Transverse colon (tissue), 4 donors: ENCODE measurements at regions not wholly inside any gene's neighbourhood (a gene's known extent, or its start where the extent isn't known, plus 50 kb on each side); places are given as distances from the start of the nearest gene placed in this dataset.

ENCODE experiments used
- DNase-seq: peaks from one replicate; pipeline ENCODE4 v3.0.0-alpha.2; 2019
- H3K27ac ChIP-seq, 4 donors: fragments of 200-600 bp; sonication (generic); 2 replicates each; pipeline ENCODE4 v1.5.1; 2016 to 2018; ENCODE audit warnings: inconsistent platforms in 4 of 4
- H3K27me3 ChIP-seq: fragments of 200-600 bp; sonication (generic); 2 replicates; pipeline ENCODE4 v1.5.1; 2017; ENCODE audit warnings: inconsistent platforms
- H3K36me3 ChIP-seq, 4 donors: fragments of 200-600 bp; sonication (generic); 2 replicates each; pipeline ENCODE4 v1.5.1; 2017 to 2019; ENCODE audit warnings: inconsistent platforms in 4 of 4
- H3K4me1 ChIP-seq, 4 donors: fragments of 200-600 bp; sonication (generic); 2 replicates each; pipeline ENCODE4 v1.5.1; 2017 to 2020; ENCODE audit warnings: inconsistent platforms in 4 of 4
- H3K4me3 ChIP-seq, 4 donors: fragments of 200-600 bp; sonication (generic); 1 replicate in 1 of 4; 2 replicates in 3 of 4; pipeline versions ENCODE4 v1.5.1 to v1.6.1; 2017 to 2019; ENCODE audit warnings: inconsistent platforms in 4 of 4
- H3K9me3 ChIP-seq, 2 donors: fragments of 200-600 bp; sonication (generic); 2 replicates each; pipeline ENCODE4 v1.5.1; 2017 to 2019; ENCODE audit warnings: inconsistent platforms in 2 of 2
- EP300 ChIP-seq: sonication (generic); formaldehyde crosslinking; IDR thresholded peaks from one replicate; pipeline ENCODE4 v1.6.1; 2017; ENCODE audit warnings: antibody characterized with exemption, low read depth
- POLR2A ChIP-seq: fragments of 450-650 bp; IDR thresholded peaks from one replicate; pipeline ENCODE4 v1.6.1; 2016; ENCODE audit warnings: antibody characterized with exemption, mild to moderate bottlenecking, moderate library complexity
- POLR2AphosphoS5 ChIP-seq, 3 donors: sonication (generic); formaldehyde crosslinking; IDR thresholded peaks; one replicate each; pipeline ENCODE4 v1.6.1; 2016; ENCODE audit warnings: antibody characterized with exemption in 3 of 3
- WGBS, 2 donors: methylation state at CpG; one replicate each; pipeline ENCODE4 v1.1.5; 2018; ENCODE audit warnings: low coverage in 1 of 2; 5-methylcytosine and 5-hydroxymethylcytosine counted together
- in situ Hi-C, 4 donors: fragments of 200-750 bp; cut with MboI; loops; one replicate each; pipeline versions ENCODE4 v1.15.0 to v1.15.1; 2017; ENCODE audit warnings: low sequenced_read_pairs in 3 of 4, low pct_ligation_motif_present in 1 of 4, low pct_unique_long_range_greater_than_20kb in 1 of 4
- intact Hi-C: fragments of 100-400 bp; cut with DNase I; formaldehyde crosslinking; loops from one replicate; pipeline ENCODE4 v1.15.1; 2023; ENCODE audit warnings: low total_unique reads
- TF ChIP-seq, protein P1 (sequence below), 5 experiments: fragments of 200-600 bp in 3 of 5; fragments of 450-650 bp in 2 of 5; sonication (generic) in 3 of 5; IDR thresholded peaks; 1 replicate in 2 of 5; 2 replicates in 3 of 5; pipeline ENCODE4 v1.5.1; 2016 to 2017; ENCODE audit warnings: antibody characterized with exemption in 5 of 5, inconsistent platforms in 3 of 5, mild to moderate bottlenecking in 2 of 5, moderate library complexity in 1 of 5

DNA sequence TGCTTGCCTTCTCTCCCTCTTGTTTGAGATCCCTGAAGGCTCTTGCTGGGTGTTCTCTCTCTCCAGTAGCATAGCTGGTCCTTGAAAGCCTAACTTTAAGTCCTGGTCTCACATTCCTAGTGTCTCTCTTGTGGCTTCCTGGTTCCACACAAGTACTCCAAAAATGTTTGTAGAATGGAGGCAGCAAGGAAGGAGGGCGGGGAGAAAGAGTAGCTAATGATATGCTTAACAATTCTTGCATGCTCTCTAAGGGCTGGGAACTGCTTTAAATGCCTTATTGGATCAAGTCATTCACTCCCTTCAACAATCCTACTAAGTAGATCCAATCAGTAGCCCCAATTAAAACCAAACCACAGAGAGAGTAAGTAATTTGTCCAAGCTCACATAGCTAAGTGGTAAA, 357.3 kb downstream of the KLF5 start:
- no peaks in the 10 kb centered on the region for H3K36me3 ChIP-seq
- peaks cover 0 to 8% (median under 1%) of the 10 kb centered on the region in 4 donors for H3K4me1 ChIP-seq
- 73% methylated on average over 1 of the region's 1 CpG; no CpG with 5 or more reads in 1 of the 2 donors for WGBS, 2 donors
- no peak overlapping the region for H3K4me3 ChIP-seq
- in situ Hi-C loops (no loop called here), intact Hi-C loops (no loop called here)
- H3K27ac ChIP-seq = no peak overlapping the region
- TF ChIP-seq, protein P1, sequence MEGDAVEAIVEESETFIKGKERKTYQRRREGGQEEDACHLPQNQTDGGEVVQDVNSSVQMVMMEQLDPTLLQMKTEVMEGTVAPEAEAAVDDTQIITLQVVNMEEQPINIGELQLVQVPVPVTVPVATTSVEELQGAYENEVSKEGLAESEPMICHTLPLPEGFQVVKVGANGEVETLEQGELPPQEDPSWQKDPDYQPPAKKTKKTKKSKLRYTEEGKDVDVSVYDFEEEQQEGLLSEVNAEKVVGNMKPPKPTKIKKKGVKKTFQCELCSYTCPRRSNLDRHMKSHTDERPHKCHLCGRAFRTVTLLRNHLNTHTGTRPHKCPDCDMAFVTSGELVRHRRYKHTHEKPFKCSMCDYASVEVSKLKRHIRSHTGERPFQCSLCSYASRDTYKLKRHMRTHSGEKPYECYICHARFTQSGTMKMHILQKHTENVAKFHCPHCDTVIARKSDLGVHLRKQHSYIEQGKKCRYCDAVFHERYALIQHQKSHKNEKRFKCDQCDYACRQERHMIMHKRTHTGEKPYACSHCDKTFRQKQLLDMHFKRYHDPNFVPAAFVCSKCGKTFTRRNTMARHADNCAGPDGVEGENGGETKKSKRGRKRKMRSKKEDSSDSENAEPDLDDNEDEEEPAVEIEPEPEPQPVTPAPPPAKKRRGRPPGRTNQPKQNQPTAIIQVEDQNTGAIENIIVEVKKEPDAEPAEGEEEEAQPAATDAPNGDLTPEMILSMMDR (IDR thresholded peaks at IDR 0.05) = no peak
- no peak for TF ChIP-seq POLR2AphosphoS5 (IDR thresholded peaks at IDR 0.05)
- TF ChIP-seq EP300 = no peak
- no peak for TF ChIP-seq POLR2A
- no peaks in the 10 kb centered on the region for H3K9me3 ChIP-seq
- no peaks in the 10 kb centered on the region for H3K27me3 ChIP-seq
- DNase-seq = no peak

DNA sequence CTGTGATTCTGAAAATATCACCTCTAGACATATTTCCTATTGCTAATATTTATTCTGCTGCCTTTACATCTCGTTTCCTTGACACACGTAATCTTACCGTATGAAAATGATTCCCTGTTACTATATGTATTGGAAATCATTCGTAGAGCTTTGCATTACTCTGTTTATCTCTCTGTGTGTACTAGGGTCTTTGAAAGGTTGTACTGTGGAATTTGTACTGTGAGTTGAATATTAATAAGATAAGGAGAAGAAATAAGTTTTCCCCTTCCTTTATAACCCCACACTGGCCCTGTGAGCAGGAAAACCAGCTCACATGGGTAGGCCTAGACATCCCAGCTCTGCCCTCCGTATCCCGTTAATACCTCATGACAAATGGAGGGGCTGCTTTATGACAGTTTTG, 354.9 kb downstream of the KLF5 start:
- Histone ChIP-seq H3K4me3 (no peak overlapping the region), H3K27ac (no peak overlapping the region), H3K27me3 (no peaks in the 10 kb centered on the region), H3K36me3 (no peaks in the 10 kb centered on the region), H3K9me3 (no peaks in the 10 kb centered on the region), H3K4me1 (peaks cover 0 to 8% (median 0%) of the 10 kb centered on the region in 4 donors)
- 90 to 93% methylated on average over 6 of the region's 6 CpGs for WGBS, 2 donors
- intact Hi-C loops = no loop called here
- TF ChIP-seq EP300 (no peak), POLR2A (no peak), POLR2AphosphoS5 (IDR thresholded peaks at IDR 0.05) (no peak)
- TF ChIP-seq, protein P1 (IDR thresholded peaks at IDR 0.05) = no peak
- DNase-seq = no peak
- in situ Hi-C loops = no loop called here

DNA sequence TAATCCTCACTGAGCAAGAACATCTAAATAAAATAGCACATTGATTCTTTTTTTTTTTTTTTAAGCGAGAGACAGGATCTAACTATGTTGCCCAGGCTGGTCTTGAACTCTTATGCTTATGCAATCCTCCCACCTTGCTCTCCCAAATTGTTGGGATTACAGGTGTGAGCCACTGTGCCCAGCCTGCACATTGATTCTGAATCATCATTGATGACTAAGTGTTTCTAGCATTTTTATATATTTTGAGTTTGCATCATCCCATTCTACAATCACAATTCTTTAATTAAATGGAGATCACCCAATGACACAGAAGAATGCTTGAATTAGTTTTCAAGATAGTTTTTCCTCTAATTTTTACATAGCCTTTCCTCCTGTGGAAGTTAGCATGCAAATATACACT, 354.1 kb downstream of the KLF5 start:
- 91% methylated on average over 1 of the region's 1 CpG; no CpG with 5 or more reads in 1 of the 2 donors for WGBS, 2 donors
- no peaks in the 10 kb centered on the region for H3K9me3 ChIP-seq
- no peaks in the 10 kb centered on the region for H3K36me3 ChIP-seq
- intact Hi-C loops (no loop called here), in situ Hi-C loops (no loop called here)
- DNase-seq = no peak
- TF ChIP-seq POLR2A (no peak), EP300 (no peak), POLR2AphosphoS5 (IDR thresholded peaks at IDR 0.05) (no peak)
- TF ChIP-seq, protein P1 (IDR thresholded peaks at IDR 0.05) = no peak
- no peak overlapping the region for H3K4me3 ChIP-seq
- no peak overlapping the region for H3K27ac ChIP-seq
- H3K27me3 ChIP-seq = no peaks in the 10 kb centered on the region
- peaks cover 0 to 8% (median 0%) of the 10 kb centered on the region in 4 donors for H3K4me1 ChIP-seq

DNA sequence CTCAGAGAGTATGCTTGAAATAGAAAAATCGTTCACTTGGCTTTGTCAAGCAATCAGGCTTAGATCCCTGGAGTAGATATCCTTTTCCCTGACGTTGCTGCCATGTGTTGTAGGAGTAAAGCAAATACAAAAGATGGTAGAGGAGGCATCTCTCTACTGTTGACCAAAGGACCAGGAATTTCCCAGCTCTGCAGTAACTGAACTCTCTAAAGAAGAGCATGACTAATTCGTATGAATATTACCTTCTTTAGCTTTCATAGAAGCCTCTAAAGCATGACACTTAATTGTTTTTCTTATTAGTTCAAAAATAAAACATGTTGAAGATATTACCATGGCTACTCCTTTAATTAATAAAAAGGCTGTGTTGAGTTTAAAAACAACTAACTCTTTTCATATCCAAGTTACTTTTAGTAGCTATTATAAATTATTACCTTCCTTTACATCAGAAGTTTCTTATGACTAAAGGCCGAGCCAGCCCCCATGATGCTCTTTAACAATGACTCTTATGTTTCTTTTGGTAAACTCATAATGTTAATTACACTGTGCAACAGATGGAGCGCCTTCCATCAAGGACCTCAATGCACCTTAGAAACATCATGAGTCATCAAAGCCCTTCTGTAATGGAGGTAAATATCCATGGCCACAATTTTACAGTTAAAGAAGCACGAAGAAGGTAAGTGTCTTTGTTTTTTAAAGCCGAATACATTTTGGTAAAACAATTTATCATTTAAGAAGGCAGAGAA, 352.4 kb downstream of the KLF5 start:
- Histone ChIP-seq H3K4me3 (no peak overlapping the region), H3K27ac (no peak overlapping the region), H3K36me3 (no peaks in the 10 kb centered on the region), H3K9me3 (no peaks in the 10 kb centered on the region), H3K27me3 (no peaks in the 10 kb centered on the region), H3K4me1 (peaks cover 0 to 8% (median 0%) of the 10 kb centered on the region in 4 donors)
- no peak for DNase-seq
- WGBS, 2 donors = 75 to 78% methylated on average over 7 of the region's 7 CpGs
- in situ Hi-C loops (no loop called here), intact Hi-C loops (no loop called here)
- TF ChIP-seq EP300 (no peak), POLR2AphosphoS5 (IDR thresholded peaks at IDR 0.05) (no peak), POLR2A (no peak)
- TF ChIP-seq, protein P1 (IDR thresholded peaks at IDR 0.05) = no peak
